Activated CD8-positive, alpha-beta T cell treated with anti-CD3 and anti-CD28 coated beads for 36 hours (primary cell): ENCODE measurements at regions not wholly inside any gene's neighbourhood (a gene's known extent, or its start where the extent isn't known, plus 50 kb on each side); places are given as distances from the start of the nearest gene placed in this dataset.
A peak's percentile ranks its signal among the peaks of the same experiment; 100 is the strongest.

Experiments used
- ATAC-seq: fragments of 200-7000 bp; cut with Tn5 transposase; one replicate; pipeline ENCODE4 v1.10.0; 2021; ENCODE audit warnings: mild to moderate bottlenecking, moderate library complexity
- CTCF ChIA-PET: fragments of 350-600 bp; sonication (Branson Sonifier 250); formaldehyde crosslinking; loops from one replicate; lab custom pipeline; 2021; ENCODE audit warnings: antibody characterized with exemption; lab: Charles Lee
- POLR2A ChIA-PET: fragments of 350-600 bp; sonication (Branson Sonifier 250); formaldehyde crosslinking; loops from one replicate; lab custom pipeline; 2021; ENCODE audit warnings: antibody characterized with exemption; lab: Charles Lee
- DNase-seq: peaks from one replicate; pipeline ENCODE4 v3.0.0-alpha.2; 2020
- H3K27ac Mint-ChIP-seq: one replicate; pipeline ENCODE4 v1.8.0; 2021; ENCODE audit warnings: mild to moderate bottlenecking, mixed read lengths
- H3K27me3 Mint-ChIP-seq: one replicate; pipeline ENCODE4 v1.8.0; 2021; ENCODE audit warnings: mixed read lengths
- H3K36me3 Mint-ChIP-seq: one replicate; pipeline ENCODE4 v1.8.0; 2021; ENCODE audit warnings: low read depth, mixed read lengths
- H3K4me1 Mint-ChIP-seq: one replicate; pipeline ENCODE4 v1.8.0; 2021; ENCODE audit warnings: low read depth, mixed read lengths
- H3K4me3 Mint-ChIP-seq: one replicate; pipeline ENCODE4 v1.8.0; 2021; ENCODE audit warnings: mild to moderate bottlenecking, moderate library complexity, mixed read lengths
- H3K9me3 Mint-ChIP-seq: one replicate; pipeline ENCODE4 v1.8.0; 2021; ENCODE audit warnings: mixed read lengths
- CTCF ChIP-seq: fragments of 200-600 bp; IDR thresholded peaks from one replicate; pipeline ENCODE4 v1.8.0; 2022; ENCODE audit warnings: antibody characterized with exemption, mild to moderate bottlenecking
- intact Hi-C: fragments of 100-400 bp; cut with micrococcal nuclease; formaldehyde crosslinking; loops from one replicate; pipeline ENCODE4 v1.10.0; 2022

GRCh38 chr22:19595532-19595931 is 71.3 kb upstream of the CLDN5 start:
- intact Hi-C loops: no loop called here
- ATAC-seq: no peak
- no peak for TF ChIP-seq CTCF
- H3K9me3 Mint-ChIP-seq: no peaks in the 10 kb centered on the region
- no peaks in the 10 kb centered on the region for H3K27me3 Mint-ChIP-seq
- H3K4me3 Mint-ChIP-seq: no peak overlapping the region
- H3K27ac Mint-ChIP-seq: no peak overlapping the region
- H3K36me3 Mint-ChIP-seq: no peaks in the 10 kb centered on the region
- ChIA-PET CTCF (interaction anchor here (0.8 to 1.5 kb wide), 2 partner anchors 12 to 55 kb away, joined by 3 read pairs; no protein-coding TSS in a partner anchor), POLR2A (no interaction called here)
- no peak for DNase-seq
- H3K4me1 Mint-ChIP-seq: peaks cover 30% of the 10 kb centered on the region

GRCh38 chr22:19596680-19597398 is 72.6 kb upstream of the CLDN5 start:
- ATAC-seq: peak; percentile 50
- Mint-ChIP-seq H3K9me3 (no peaks in the 10 kb centered on the region), H3K36me3 (no peaks in the 10 kb centered on the region), H3K27me3 (no peaks in the 10 kb centered on the region), H3K4me1 (peaks cover 30% of the 10 kb centered on the region), H3K27ac (peak overlapping the region; percentile 83), H3K4me3 (no peak overlapping the region)
- DNase-seq: no peak
- TF ChIP-seq CTCF: no peak
- CTCF ChIA-PET: interaction anchor here (1.0 to 1.5 kb wide), 2 partner anchors 48 to 57 kb away, joined by 3 read pairs; no protein-coding TSS in a partner anchor
- intact Hi-C loops: no loop called here
- POLR2A ChIA-PET: no interaction called here

- no peaks in the 10 kb centered on the region for H3K36me3 Mint-ChIP-seq
- H3K9me3 Mint-ChIP-seq: no peaks in the 10 kb centered on the region
- no peak for TF ChIP-seq CTCF
- peak overlapping the region; percentile 16 for H3K4me3 Mint-ChIP-seq
- intact Hi-C loops: no loop called here
- H3K27ac Mint-ChIP-seq: peak overlapping the region; percentile 83
- ChIA-PET CTCF (interaction anchor here (1.0 to 2.0 kb wide), 2 partner anchors 33 to 47 kb away, joined by 3 to 9 read pairs; no protein-coding TSS in a partner anchor), POLR2A (no interaction called here)
- peaks cover 31% of the 10 kb centered on the region for H3K4me1 Mint-ChIP-seq
- peak; percentile 90 for ATAC-seq
- H3K27me3 Mint-ChIP-seq: no peaks in the 10 kb centered on the region
- DNase-seq: peak; percentile 55
Measured at GRCh38 chr22:19597399-19597735, 73.2 kb upstream of the CLDN5 start.

DNA sequence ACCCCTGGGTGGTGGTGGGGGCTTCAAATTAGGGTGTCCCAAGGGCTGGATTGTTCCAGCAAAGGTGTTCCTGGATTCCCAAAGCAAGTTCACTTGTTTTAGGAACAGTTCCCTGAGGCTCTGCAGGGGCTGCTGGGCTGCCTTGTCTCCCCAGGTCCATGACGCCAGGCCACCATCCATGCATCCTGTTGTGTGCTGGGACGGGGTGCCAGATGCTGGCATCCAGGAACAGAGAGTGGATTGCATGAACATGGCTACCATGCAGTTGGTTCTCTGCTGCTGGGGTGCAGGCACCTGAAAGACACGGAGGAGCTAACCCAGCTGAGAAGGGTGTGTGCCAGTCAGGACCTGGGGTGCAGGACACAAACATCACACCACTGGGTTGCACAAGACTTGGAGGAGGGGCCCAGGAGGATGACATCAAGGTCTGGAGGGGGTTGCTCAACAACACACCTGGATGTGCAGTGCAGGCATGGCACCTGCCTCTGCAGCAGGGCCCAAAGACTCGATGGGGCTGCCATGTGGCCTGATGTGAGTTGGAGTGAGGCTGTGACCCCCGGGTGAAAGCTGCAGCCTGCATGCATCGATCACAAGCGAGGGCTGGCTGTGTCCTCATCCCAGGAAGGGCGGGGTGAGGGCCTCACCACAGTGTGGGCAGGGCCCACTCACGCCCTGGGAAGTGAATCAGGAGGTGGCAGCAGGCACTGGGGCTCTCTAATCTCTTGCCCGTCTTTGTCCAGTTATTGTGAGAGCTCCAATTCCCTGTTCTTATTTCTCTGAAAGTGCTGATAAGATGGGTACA is 74.0 kb upstream of the CLDN5 start:
- H3K4me1 Mint-ChIP-seq: peaks cover 39% of the 10 kb centered on the region
- POLR2A ChIA-PET: interaction anchor here (0.6 kb wide), 1 partner anchor 10 kb away, joined by 3 read pairs; no protein-coding TSS in a partner anchor

More for the DNA sequence above, 74.0 kb upstream of the CLDN5 start:
- TF ChIP-seq CTCF: no peak
- CTCF ChIA-PET: interaction anchor here (1.0 to 2.0 kb wide), 3 partner anchors 9 to 46 kb away, joined by 3 to 9 read pairs (median 3); no protein-coding TSS in a partner anchor
- intact Hi-C loops: no loop called here
- peak; percentile 25 for ATAC-seq
- H3K27ac Mint-ChIP-seq: peak overlapping the region; percentile 83
- H3K27me3 Mint-ChIP-seq: no peaks in the 10 kb centered on the region
- H3K9me3 Mint-ChIP-seq: no peaks in the 10 kb centered on the region
- peak overlapping the region; percentile 16 for H3K4me3 Mint-ChIP-seq
- DNase-seq: peak; percentile 23
- no peaks in the 10 kb centered on the region for H3K36me3 Mint-ChIP-seq
